H1 (cell line): ENCODE measurements at regions not wholly inside any gene's neighbourhood (a gene's known extent, or its start where the extent isn't known, plus 50 kb on each side); places are given as distances from the start of the nearest gene placed in this dataset.

ENCODE experiments used
- CTCF ChIA-PET: fragments of 300-600 bp; sonication (Branson Sonifier 250); formaldehyde crosslinking; loops from one replicate; lab custom pipeline; 2021; ENCODE audit not compliant: partially characterized antibody; lab: Charles Lee
- POLR2A ChIA-PET: fragments of 300-600 bp; sonication (Branson Sonifier 250); formaldehyde crosslinking; loops from one replicate; lab custom pipeline; 2021; ENCODE audit warnings: inconsistent platforms; ENCODE audit not compliant: partially characterized antibody; lab: Charles Lee
- DNase-seq, 2 experiments: peaks; one replicate each; pipeline versions ENCODE4 v3.0.0 to v3.0.0-alpha.2; 2010 to 2022; ENCODE audit warnings: low spot score in 2 of 2, low read depth in 1 of 2, mixed read lengths in 1 of 2
- FAIRE-seq: peaks from 2 replicates; lab custom pipeline; 2011; peaks lifted over from hg19 to GRCh38; lab: Jason Lieb, UNC
- H2AFZ ChIP-seq: 2 replicates; pipeline ENCODE4 v1.8.1; 2012; ENCODE audit warnings: low read length, inconsistent platforms
- H2AK5ac ChIP-seq: 2 replicates; pipeline ENCODE4 v1.6.1; 2013; ENCODE audit warnings: low read depth, low read length
- H2BK120ac ChIP-seq: replicated peaks from 2 replicates; pipeline ENCODE3; 2013; ENCODE audit warnings: low read depth, low read length, inconsistent platforms
- H2BK12ac ChIP-seq: 2 replicates; pipeline ENCODE4 v1.6.1; 2013; ENCODE audit warnings: low read depth, low read length
- H2BK15ac ChIP-seq: 2 replicates; pipeline ENCODE4 v1.6.1; 2013; ENCODE audit warnings: low read length
- H2BK20ac ChIP-seq: 2 replicates; pipeline ENCODE4 v1.6.1; 2013; ENCODE audit warnings: low read length
- H2BK5ac ChIP-seq: 2 replicates; pipeline ENCODE4 v1.6.1; 2013; ENCODE audit warnings: low read depth, low read length
- H3K14ac ChIP-seq: 2 replicates; pipeline ENCODE4 v1.6.1; 2013; ENCODE audit warnings: inconsistent platforms; ENCODE audit not compliant: insufficient read length
- H3K18ac ChIP-seq: 2 replicates; pipeline ENCODE4 v1.6.1; 2013; ENCODE audit warnings: low read length; ENCODE audit errors: extremely low read depth
- H3K23ac ChIP-seq: 2 replicates; pipeline ENCODE4 v1.6.1; 2013; ENCODE audit warnings: inconsistent platforms; ENCODE audit not compliant: insufficient read length
- H3K23me2 ChIP-seq: 2 replicates; pipeline ENCODE4 v1.6.1; 2013; ENCODE audit warnings: low read depth, low read length
- H3K27ac ChIP-seq: 2 replicates; pipeline ENCODE4 v1.6.1; 2011; ENCODE audit warnings: low read depth, low read length, inconsistent platforms
- H3K27me3 ChIP-seq, 4 experiments: replicated peaks in 1 of 4; 1 replicate in 1 of 4; 2 replicates in 3 of 4; pipeline versions ENCODE4 v1.6.1 to v1.8.1; 2011 to 2013; ENCODE audit warnings: low read length in 3 of 4, mild to moderate bottlenecking in 3 of 4, inconsistent platforms in 2 of 4, mixed read lengths in 2 of 4, moderate library complexity in 1 of 4; ENCODE audit not compliant: control insufficient read depth in 3 of 4, insufficient read depth in 3 of 4; ENCODE audit errors: extremely low read depth in 1 of 4
- H3K36me3 ChIP-seq, 4 experiments: 2 replicates each; pipeline versions ENCODE4 v1.6.1 to v1.8.1; 2011 to 2013; ENCODE audit warnings: mild to moderate bottlenecking in 4 of 4, low read length in 3 of 4, moderate library complexity in 2 of 4, control low read depth in 1 of 4, inconsistent platforms in 1 of 4; ENCODE audit not compliant: insufficient read depth in 4 of 4, control insufficient read depth in 2 of 4
- H3K4ac ChIP-seq: replicated peaks from 2 replicates; pipeline ENCODE3; 2013; ENCODE audit warnings: low read length, low read depth, mixed read lengths, inconsistent platforms; ENCODE audit not compliant: insufficient read length
- H3K4me1 ChIP-seq, 4 experiments: replicated peaks in 1 of 4; 1 replicate in 1 of 4; 2 replicates in 3 of 4; pipeline versions ENCODE4 v1.6.1 to v1.8.1; 2011 to 2013; ENCODE audit warnings: low read length in 3 of 4, inconsistent platforms in 2 of 4, mixed read lengths in 1 of 4; ENCODE audit not compliant: insufficient read depth in 4 of 4, control insufficient read depth in 3 of 4
- H3K4me2 ChIP-seq, 2 experiments: 2 replicates each; pipeline versions ENCODE4 v1.6.1 to v1.8.1; 2011 to 2013; ENCODE audit warnings: low read depth in 2 of 2, low read length in 2 of 2, control low read depth in 1 of 2, inconsistent platforms in 1 of 2, mild to moderate bottlenecking in 1 of 2; ENCODE audit not compliant: insufficient read depth in 1 of 2
- H3K4me3 ChIP-seq, 4 experiments: fragments of 200-600, 300-600 bp in 1 of 4; sonication (generic), shearing (Covaris generic), sonication (Bioruptor Twin) in 1 of 4; 2 replicates each; pipeline versions ENCODE4 v1.5.1 to v1.8.1; 2011 to 2016; ENCODE audit warnings: low read length in 4 of 4, low read depth in 3 of 4, control low read depth in 2 of 4, inconsistent platforms in 2 of 4, mild to moderate bottlenecking in 2 of 4, mixed read lengths in 1 of 4, moderate library complexity in 1 of 4; ENCODE audit not compliant: insufficient read depth in 2 of 4; ENCODE audit errors: extremely low read depth in 1 of 4
- H3K56ac ChIP-seq: replicated peaks from 2 replicates; pipeline ENCODE3; 2013; ENCODE audit warnings: low read depth, mild to moderate bottlenecking, mixed read lengths, low read length, inconsistent platforms; ENCODE audit not compliant: insufficient read length
- H3K79me1 ChIP-seq: 2 replicates; pipeline ENCODE4 v1.6.1; 2013; ENCODE audit warnings: low read depth, low read length, control low read depth
- H3K79me2 ChIP-seq, 2 experiments: 2 replicates each; pipeline versions ENCODE4 v1.6.1 to v1.8.1; 2012 to 2013; ENCODE audit warnings: low read length in 2 of 2, mild to moderate bottlenecking in 2 of 2, inconsistent platforms in 1 of 2; ENCODE audit not compliant: insufficient read depth in 2 of 2, control insufficient read depth in 1 of 2
- H3K9ac ChIP-seq, 4 experiments: replicated peaks in 1 of 4; 1 replicate in 1 of 4; 2 replicates in 3 of 4; pipeline versions ENCODE4 v1.6.1 to v1.8.1; 2011 to 2013; ENCODE audit warnings: low read depth in 3 of 4, low read length in 3 of 4, control low read depth in 2 of 4, mild to moderate bottlenecking in 2 of 4, moderate library complexity in 2 of 4, inconsistent platforms in 1 of 4; ENCODE audit errors: extremely low read depth in 1 of 4
- H3K9me3 ChIP-seq, 2 experiments: 2 replicates each; pipeline versions ENCODE4 v1.6.1 to v1.8.1; 2012 to 2013; ENCODE audit warnings: mild to moderate bottlenecking in 2 of 2, moderate library complexity in 2 of 2, control low read depth in 1 of 2, inconsistent platforms in 1 of 2, low read depth in 1 of 2, low read length in 1 of 2, mixed read lengths in 1 of 2; ENCODE audit not compliant: insufficient read depth in 2 of 2
- H4K20me1 ChIP-seq, 2 experiments: replicated peaks in 1 of 2; 2 replicates each; pipeline versions ENCODE3 to v1.8.1; 2011 to 2013; ENCODE audit warnings: inconsistent platforms in 2 of 2, low read length in 2 of 2, mild to moderate bottlenecking in 1 of 2; ENCODE audit not compliant: insufficient read depth in 2 of 2, control insufficient read depth in 1 of 2
- H4K5ac ChIP-seq: 2 replicates; pipeline ENCODE4 v1.6.1; 2013; ENCODE audit warnings: low read length, low read depth, mixed read lengths, inconsistent platforms; ENCODE audit not compliant: insufficient read length
- H4K8ac ChIP-seq: 2 replicates; pipeline ENCODE4 v1.8.0; 2013; ENCODE audit warnings: mild to moderate bottlenecking, moderate library complexity, low read length, inconsistent platforms; ENCODE audit not compliant: insufficient read depth; ENCODE audit errors: extremely low read depth
- H4K91ac ChIP-seq: replicated peaks from 2 replicates; pipeline ENCODE3; 2013; ENCODE audit warnings: low read length, mixed read lengths, inconsistent platforms; ENCODE audit not compliant: insufficient read length
- ATF2 ChIP-seq: IDR thresholded peaks from 2 replicates; pipeline ENCODE4 v1.6.1; 2012; ENCODE audit warnings: low read length, inconsistent platforms
- ATF3 ChIP-seq: IDR thresholded peaks from 2 replicates; pipeline ENCODE4 v1.6.1; 2011; ENCODE audit warnings: low read depth, mild to moderate bottlenecking, low read length; ENCODE audit not compliant: insufficient read depth
- CHD1 ChIP-seq: IDR thresholded peaks from 2 replicates; pipeline ENCODE4 v1.6.1; 2012; ENCODE audit warnings: low read depth, low read length, improper control_type of control experiment
- JUN ChIP-seq: IDR thresholded peaks from 2 replicates; pipeline ENCODE4 v1.6.1; 2011; ENCODE audit warnings: low read depth, mild to moderate bottlenecking, improper control_type of control experiment, low read length
- KDM4A ChIP-seq: IDR thresholded peaks from one replicate; pipeline ENCODE4 v1.7.1; 2012; ENCODE audit warnings: low read depth, mild to moderate bottlenecking, moderate library complexity, low read length, inconsistent platforms; ENCODE audit not compliant: severe bottlenecking
- KDM5A ChIP-seq: fragments of 200-600 bp; IDR thresholded peaks from 2 replicates; pipeline ENCODE4 v1.7.1; 2012; ENCODE audit warnings: mild to moderate bottlenecking, low read length, inconsistent platforms, mixed read lengths
- MAFK ChIP-seq: IDR thresholded peaks from 2 replicates; pipeline ENCODE4 v1.6.1; 2012; ENCODE audit warnings: low read depth, mild to moderate bottlenecking, improper control_type of control experiment, low read length
- POLR2A ChIP-seq, 2 experiments: IDR thresholded peaks; 1 replicate in 1 of 2; 2 replicates in 1 of 2; pipeline ENCODE4 v1.6.1; 2011; ENCODE audit warnings: low read depth in 2 of 2, low read length in 2 of 2, mild to moderate bottlenecking in 2 of 2; ENCODE audit errors: control extremely low read depth in 1 of 2
- SIN3A ChIP-seq, 2 experiments: IDR thresholded peaks in 1 of 2; conservative IDR thresholded peaks in 1 of 2; 2 replicates each; pipeline ENCODE4 v1.6.1; 2011 to 2012; ENCODE audit warnings: low read length in 2 of 2, improper control_type of control experiment in 1 of 2, low read depth in 1 of 2, mild to moderate bottlenecking in 1 of 2
- SP1 ChIP-seq: IDR thresholded peaks from 2 replicates; pipeline ENCODE4 v1.6.1; 2011; ENCODE audit warnings: low read depth, low read length
- TAF1 ChIP-seq: IDR thresholded peaks from 2 replicates; pipeline ENCODE4 v1.6.1; 2011; ENCODE audit warnings: mild to moderate bottlenecking, low read depth, low read length
- TBP ChIP-seq: IDR thresholded peaks from 2 replicates; pipeline ENCODE4 v1.6.1; 2011; ENCODE audit warnings: low read depth, low read length, improper control_type of control experiment
- WGBS, 2 experiments: shearing (Covaris generic) in 1 of 2; methylation state at CpG; one replicate each; pipeline versions ENCODE4 v1.1.6 to v1.1.7; 2013 to 2015; ENCODE audit warnings: low lambda C conversion rate in 2 of 2, mixed read lengths in 2 of 2, inconsistent platforms in 1 of 2, low coverage in 1 of 2, missing lambda C conversion rate in 1 of 2; ENCODE audit not compliant: insufficient replicate concordance in 2 of 2, insufficient coverage in 1 of 2, insufficient read length in 1 of 2; ENCODE audit errors: extremely low coverage in 1 of 2, missing lambda C conversion rate in 1 of 2; 5-methylcytosine and 5-hydroxymethylcytosine counted together

GRCh38 chr6:163630991-163631390 is 216.5 kb downstream of the QKI start:
- no peak overlapping the region for H3K27ac ChIP-seq
- DNase-seq (no peak), FAIRE-seq (no peak)

More at GRCh38 chr6:163630991-163631390, 216.5 kb downstream of the QKI start:
- Histone ChIP-seq H3K56ac (no peak overlapping the region), H4K5ac (no peak overlapping the region), H4K91ac (no peak overlapping the region), H3K14ac (no peak overlapping the region), H2AK5ac (no peak overlapping the region), H3K4me1 (peaks cover 5 to 16% (median 11%) of the 10 kb centered on the region in 4 experiments), H3K4me3 (no peak overlapping the region), H2BK15ac (no peak overlapping the region), H2BK12ac (no peak overlapping the region), H2BK5ac (no peak overlapping the region), H3K9me3 (peaks cover 3 to 12% of the 10 kb centered on the region in 2 experiments; a peak in 1 of 4 replicates)
- CTCF ChIA-PET: no interaction called here
- TF ChIP-seq KDM5A (no peak), JUN (no peak), SIN3A (conservative IDR thresholded peaks at IDR 0.05 in 1 of 2, IDR thresholded peaks at IDR 0.05 in 1 of 2; ENCODE audit: low read depth in 1 of 2, low read length in 2 of 2) (no peak), KDM4A (no peak), TBP (no peak), MAFK (no peak), ATF2 (no peak), POLR2A (IDR thresholded peaks at IDR 0.05; ENCODE audit: control extremely low read depth in 1 of 2, low read depth in 2 of 2, low read length in 2 of 2) (no peak), SP1 (no peak), TAF1 (no peak), CHD1 (no peak), ATF3 (no peak)
- TF ChIP-seq, all 59 proteins: peak for 0
- no peaks in the 10 kb centered on the region for H3K79me1 ChIP-seq
- H3K4ac ChIP-seq: no peak overlapping the region
- H2BK120ac ChIP-seq: no peak overlapping the region
- no peak overlapping the region for H3K23ac ChIP-seq
- H3K18ac ChIP-seq: no peak overlapping the region
- peaks cover 3% of the 10 kb centered on the region; the same call in 1 of the 2 replicates for H3K23me2 ChIP-seq
- 92% methylated on average over 18 of the region's 22 CpGs; no CpG with 5 or more reads in 1 of the 2 experiments for WGBS, 2 experiments
- no peak overlapping the region for H2AFZ ChIP-seq
- H3K79me2 ChIP-seq: no peaks in the 10 kb centered on the region; a peak in 1 of 4 replicates
- H3K9ac ChIP-seq: no peak overlapping the region
- no peak overlapping the region for H4K8ac ChIP-seq
- H3K36me3 ChIP-seq: no peaks in the 10 kb centered on the region
- no peak overlapping the region for H3K4me2 ChIP-seq
- no peaks in the 10 kb centered on the region for H3K27me3 ChIP-seq
- no peak overlapping the region for H2BK20ac ChIP-seq
- H4K20me1 ChIP-seq: peaks cover 0 to 2% of the 10 kb centered on the region in 2 experiments
- POLR2A ChIA-PET: no interaction called here
